Activated CD8-positive, alpha-beta memory T cell treated with anti-CD3 and anti-CD28 coated beads for 1 hour (primary cell): ENCODE measurements at regions not wholly inside any gene's neighbourhood (a gene's known extent, or its start where the extent isn't known, plus 50 kb on each side); places are given as distances from the start of the nearest gene placed in this dataset.
"Not testable (repeated sequence)": the region's sequence is repeated elsewhere in the genome, so short reads cannot be mapped to it uniquely, and the experiment has no call there.

Source experiments
- DNase-seq, 2 donors: peaks; one replicate each; pipeline ENCODE4 v3.0.0-alpha.2; 2020; ENCODE audit warnings: low read depth in 1 of 2; ENCODE audit errors: extremely low read depth in 1 of 2

- no peak for DNase-seq
Measured at GRCh38 chr11:123344790-123345357, 85.2 kb upstream of the GRAMD1B start.

GRCh38 chr11:123344188-123344587, 85.9 kb upstream of the GRAMD1B start:
- DNase-seq, result not testable (repeated sequence)

DNA sequence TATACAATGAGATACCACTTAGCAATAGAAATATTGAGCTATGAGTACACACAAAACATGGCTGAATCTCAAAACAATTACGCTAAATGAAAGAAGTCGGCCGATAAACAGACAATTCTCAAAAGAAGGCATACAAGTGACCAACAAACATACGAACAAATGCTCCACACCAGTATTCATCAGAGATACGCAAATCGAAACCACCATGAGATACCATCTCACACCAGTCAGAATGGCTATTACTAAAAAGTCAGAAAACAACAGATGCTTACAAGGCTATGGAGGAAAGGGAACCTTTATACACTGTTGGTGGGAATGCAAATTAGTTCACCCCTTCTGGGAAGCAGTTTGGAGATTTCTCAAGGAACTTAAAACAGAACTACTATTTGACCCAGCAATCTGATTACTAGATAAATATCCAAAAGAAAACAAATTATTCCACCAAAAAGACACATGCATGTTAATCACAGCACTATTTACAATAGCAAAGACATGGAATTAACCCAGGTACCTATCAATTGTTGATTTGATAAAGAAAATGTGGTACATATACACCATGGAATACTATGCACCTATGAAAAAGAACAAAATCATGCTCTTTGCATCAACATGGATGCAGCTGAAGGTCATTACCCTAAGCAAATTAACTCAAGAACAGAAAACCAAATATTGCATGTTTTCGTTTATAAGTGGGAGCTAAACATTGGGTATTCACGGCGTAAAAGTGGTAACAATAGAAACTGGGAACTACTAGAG, 90.9 kb upstream of the GRAMD1B start:
- DNase-seq, result no peak

DNA sequence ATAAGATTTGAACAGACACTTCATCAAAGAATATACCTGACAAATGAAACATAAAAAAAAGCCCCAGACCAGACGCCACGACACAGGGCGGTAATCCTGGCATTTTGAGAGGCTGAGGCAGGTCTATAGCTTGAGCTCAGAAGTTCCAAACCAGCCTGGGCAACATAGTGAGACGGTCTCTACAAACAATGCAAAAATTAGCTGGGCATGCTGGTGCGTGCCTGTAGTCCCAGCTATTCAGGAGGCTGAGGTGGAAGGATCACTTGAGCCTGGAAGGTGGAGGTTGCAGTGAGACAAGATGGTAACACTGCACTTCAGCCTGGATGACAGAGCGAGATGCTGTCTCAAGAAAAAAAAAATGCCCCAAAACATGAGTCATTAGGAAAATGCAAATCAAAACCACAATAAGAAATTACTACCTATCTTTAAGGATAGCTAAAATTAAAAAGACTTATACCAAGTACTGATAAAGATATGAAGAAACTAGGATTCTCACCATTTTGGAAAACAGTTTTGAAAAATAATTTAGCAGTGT, 91.7 kb upstream of the GRAMD1B start:
- no peak for DNase-seq

DNA sequence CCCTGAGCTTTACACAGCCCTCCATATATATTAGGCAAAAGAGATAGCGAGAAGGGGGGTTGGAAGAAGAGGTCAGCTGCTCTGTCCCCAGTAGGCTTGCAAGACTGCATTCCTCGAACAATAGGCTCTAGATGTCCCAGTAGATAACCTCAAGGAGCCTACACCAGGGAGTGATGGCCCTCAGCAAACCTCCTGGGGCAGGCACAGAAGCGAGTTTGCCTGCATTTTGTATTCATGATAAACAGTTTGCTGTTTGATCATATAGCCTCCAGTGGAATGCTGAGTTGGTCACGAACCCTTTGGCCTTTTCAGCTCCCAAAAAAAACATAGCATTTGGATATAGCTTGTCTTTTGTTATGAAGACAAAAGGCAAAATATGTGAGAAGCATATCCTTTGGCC, 95.1 kb upstream of the GRAMD1B start:
- DNase-seq, result no peak

DNA sequence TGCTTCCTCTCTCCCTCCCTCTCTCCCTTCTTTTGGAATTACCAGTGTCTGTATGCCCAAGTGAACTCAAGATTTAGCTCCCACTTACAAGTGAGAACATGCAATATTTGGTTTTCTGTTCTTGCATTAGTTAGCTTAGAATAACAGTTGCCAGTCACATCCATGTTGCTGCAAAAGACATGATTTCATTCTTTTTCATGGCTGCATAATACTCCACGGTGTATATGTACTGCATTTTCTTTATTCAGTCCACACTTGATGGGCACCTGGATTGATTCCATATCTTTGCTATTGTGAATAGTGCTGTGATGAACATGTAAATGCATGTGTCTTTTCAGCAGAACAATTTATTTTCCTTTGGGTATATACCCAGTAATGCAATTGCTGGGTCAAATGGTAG, 97.5 kb upstream of the GRAMD1B start:
- DNase-seq, result not testable (repeated sequence)

DNA sequence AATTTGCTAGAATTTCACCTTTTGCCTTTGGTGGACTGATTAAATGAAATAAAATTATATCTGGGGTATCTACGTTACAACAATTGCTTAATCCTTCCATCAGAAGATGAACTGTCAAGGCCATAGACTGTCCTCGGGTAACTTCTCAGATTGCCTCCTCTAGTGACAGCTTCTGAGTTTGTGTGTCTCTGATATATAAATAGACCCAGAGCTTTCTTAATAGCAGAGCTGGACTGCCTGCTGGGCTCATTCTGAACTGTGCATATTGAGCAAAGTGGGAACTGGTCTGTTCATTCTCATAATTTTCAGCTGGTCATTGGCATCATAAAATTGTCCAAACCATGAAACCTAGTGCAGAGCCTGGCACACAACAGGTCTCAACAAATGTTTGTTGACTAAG, 99.1 kb upstream of the GRAMD1B start:
- DNase-seq, result no peak

- no peak for DNase-seq
Measured at GRCh38 chr11:123330471-123330870, 99.6 kb upstream of the GRAMD1B start.

- DNase-seq, result no peak
Measured at GRCh38 chr11:123330071-123330470, 100.0 kb upstream of the GRAMD1B start.

DNA sequence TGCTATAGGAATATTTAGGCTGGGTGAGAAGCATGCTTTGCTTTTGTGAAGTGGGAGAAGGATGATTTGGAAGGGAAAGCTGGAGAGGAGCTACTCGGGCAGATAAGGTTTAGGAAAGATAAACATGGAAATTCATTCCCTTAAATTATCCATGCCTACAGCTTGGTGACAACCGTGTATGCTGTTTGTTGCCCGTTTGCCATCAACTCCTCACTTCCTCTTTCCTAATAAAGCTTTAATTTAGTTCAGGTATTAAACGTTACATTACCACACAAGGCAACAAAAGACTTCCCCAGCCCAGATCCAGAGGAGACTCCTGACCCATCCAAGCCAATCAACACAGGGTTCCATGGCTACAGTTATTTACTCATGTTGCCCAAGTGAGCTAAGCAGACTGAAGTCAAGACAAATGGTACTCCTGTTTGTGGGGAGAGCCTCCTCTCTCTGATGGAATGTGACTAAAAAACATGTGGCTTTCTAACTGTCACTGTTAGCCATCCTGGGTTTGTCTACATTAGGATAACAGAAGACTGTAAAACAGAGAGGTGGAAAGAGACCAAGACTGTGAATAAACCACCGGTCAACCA, 101.7 kb upstream of the GRAMD1B start:
- no peak for DNase-seq

- no peak for DNase-seq
Measured at GRCh38 chr11:123325533-123325932, 104.5 kb upstream of the GRAMD1B start.

GRCh38 chr11:123323568-123323967, 106.5 kb upstream of the GRAMD1B start:
- no peak for DNase-seq

DNA sequence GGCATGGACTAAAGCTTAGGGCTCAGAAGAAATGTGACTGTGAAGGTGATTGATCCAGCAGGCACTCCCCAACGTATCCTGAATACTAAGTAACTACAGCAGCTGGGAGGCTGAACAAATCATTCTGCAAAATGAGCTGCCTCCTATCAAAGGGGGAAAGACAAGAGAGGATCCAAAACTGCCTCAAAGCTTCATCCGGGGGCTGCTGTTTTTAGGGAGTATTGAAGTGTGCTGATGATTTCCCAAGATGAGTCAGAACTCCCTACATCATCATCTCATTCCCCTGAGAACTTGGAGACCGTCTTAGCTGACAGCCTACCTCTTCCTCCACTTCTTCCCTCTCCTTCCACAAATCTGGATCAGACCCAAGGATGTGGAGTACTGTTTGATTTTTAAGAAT, 108.4 kb upstream of the GRAMD1B start:
- DNase-seq, result no peak

- no peak for DNase-seq
Measured at GRCh38 chr11:123318623-123319022, 111.4 kb upstream of the GRAMD1B start.

- not testable (repeated sequence) for DNase-seq
Measured at GRCh38 chr11:123318132-123318531, 111.9 kb upstream of the GRAMD1B start.

GRCh38 chr11:123316003-123316402, 114.1 kb upstream of the GRAMD1B start:
- DNase-seq, result no peak

GRCh38 chr11:123314972-123315371, 115.1 kb upstream of the GRAMD1B start:
- DNase-seq, result no peak

GRCh38 chr11:123313262-123313661, 116.8 kb upstream of the GRAMD1B start:
- no peak for DNase-seq

DNA sequence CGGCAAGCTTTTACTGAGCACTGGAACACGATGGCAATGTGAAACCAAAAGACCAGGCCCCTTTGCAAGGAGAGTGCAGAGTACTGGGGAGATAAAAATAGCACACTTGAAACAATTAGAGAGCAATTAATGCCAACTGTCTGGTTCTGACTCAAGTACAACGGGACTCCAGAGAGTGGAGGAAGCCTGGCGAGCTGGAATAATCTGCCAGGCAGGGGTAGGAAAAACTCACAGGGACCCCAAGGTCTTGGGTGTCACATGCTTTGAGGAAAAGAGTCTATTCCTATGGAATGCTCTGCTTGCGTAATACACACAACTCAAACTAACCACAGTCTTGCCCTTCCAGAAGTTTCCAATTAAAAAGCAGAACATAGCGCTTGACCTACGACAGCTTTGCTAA, 113.0 kb upstream of the CLMP start:
- DNase-seq, result no peak

DNA sequence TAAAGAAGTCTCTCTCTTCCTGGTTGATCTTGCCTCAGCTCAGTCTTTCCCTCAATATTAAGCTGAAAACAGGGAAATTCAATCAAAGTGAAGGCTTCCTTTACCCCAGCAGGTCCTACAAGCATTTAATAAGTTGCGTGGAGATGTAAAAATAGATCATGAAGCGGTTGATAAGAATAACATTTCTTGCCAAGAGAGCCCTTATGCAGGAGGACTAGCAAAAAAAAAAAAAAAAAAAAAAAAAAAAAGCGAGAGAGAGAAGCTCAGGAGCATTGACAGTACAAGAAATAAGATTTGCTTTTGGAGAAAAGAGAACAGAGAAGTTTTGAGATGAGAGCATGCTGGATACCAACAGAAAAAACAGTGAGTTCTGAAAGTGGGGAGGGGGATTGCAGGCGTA, 112.2 kb upstream of the CLMP start:
- DNase-seq, result no peak

- no peak for DNase-seq
Measured at GRCh38 chr11:123306531-123306930, 111.5 kb upstream of the CLMP start.
